BLaER1 (cell line): ENCODE measurements at regions not wholly inside any gene's neighbourhood (a gene's known extent, or its start where the extent isn't known, plus 50 kb on each side); places are given as distances from the start of the nearest gene placed in this dataset.

Experiments
- H3K27ac ChIP-seq: shearing (Covaris generic); formaldehyde crosslinking; 2 replicates; pipeline ENCODE4 v1.8.1; 2022
- H3K27me3 ChIP-seq: shearing (Covaris generic); formaldehyde crosslinking; 2 replicates; pipeline ENCODE4 v1.8.1; 2022
- H3K36me3 ChIP-seq: shearing (Covaris generic); formaldehyde crosslinking; 2 replicates; pipeline ENCODE4 v1.8.1; 2022
- H3K4me1 ChIP-seq: shearing (Covaris generic); formaldehyde crosslinking; 2 replicates; pipeline ENCODE4 v1.8.1; 2022
- H3K4me2 ChIP-seq: shearing (Covaris generic); formaldehyde crosslinking; 2 replicates; pipeline ENCODE4 v1.8.1; 2022
- H3K4me3 ChIP-seq: shearing (Covaris generic); formaldehyde crosslinking; 2 replicates; pipeline ENCODE4 v1.8.1; 2022
- H3K9ac ChIP-seq: shearing (Covaris generic); formaldehyde crosslinking; 2 replicates; pipeline ENCODE4 v1.8.1; 2022
- H3K9me3 ChIP-seq: shearing (Covaris generic); formaldehyde crosslinking; 2 replicates; pipeline ENCODE4 v1.8.1; 2022
- H4K20me1 ChIP-seq: shearing (Covaris generic); formaldehyde crosslinking; 2 replicates; pipeline ENCODE4 v1.8.1; 2022
- Cebpa-rat ChIP-seq: shearing (Covaris generic); IDR thresholded peaks from 2 replicates; pipeline ENCODE4 v1.8.1; 2022

- H3K27ac ChIP-seq: no peak overlapping the region
- H3K9ac ChIP-seq: no peak overlapping the region
These were observed 97.6 kb upstream of the RASGRP1 start for GRCh38 chr15:38662033-38662802.

DNA sequence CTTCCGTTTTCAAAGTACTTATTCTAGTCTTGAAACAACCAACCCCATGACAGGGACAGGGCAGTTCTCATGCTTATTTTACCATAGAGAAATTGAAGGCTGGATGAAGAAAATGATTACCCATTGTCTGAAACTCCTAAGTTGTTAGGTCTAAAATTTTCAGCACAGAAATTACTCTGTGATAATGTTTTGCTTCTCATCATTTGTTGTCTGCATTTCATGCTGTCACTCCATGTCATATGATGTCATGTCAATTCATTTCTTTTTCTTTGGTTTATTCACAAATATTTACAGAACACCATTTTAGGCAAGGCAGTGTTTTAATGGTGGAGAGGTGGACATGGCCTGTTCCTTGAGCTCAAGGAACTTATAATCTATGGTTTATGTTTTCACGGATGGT is 98.2 kb upstream of the RASGRP1 start:
- no peaks in the 10 kb centered on the region for H3K27me3 ChIP-seq
- H3K9me3 ChIP-seq: no peaks in the 10 kb centered on the region
- H3K4me1 ChIP-seq: peaks cover 24% of the 10 kb centered on the region
- no peaks in the 10 kb centered on the region for H3K36me3 ChIP-seq
- H3K9ac ChIP-seq: no peak overlapping the region
- H3K4me3 ChIP-seq: no peak overlapping the region
- H3K27ac ChIP-seq: no peak overlapping the region
- H4K20me1 ChIP-seq: no peaks in the 10 kb centered on the region
- TF ChIP-seq Cebpa-rat: no peak
- H3K4me2 ChIP-seq: no peak overlapping the region

More at GRCh38 chr15:38662033-38662802, 97.6 kb upstream of the RASGRP1 start:
- Histone ChIP-seq H3K9me3 (no peaks in the 10 kb centered on the region), H3K4me2 (no peak overlapping the region), H3K4me3 (no peak overlapping the region), H3K36me3 (no peaks in the 10 kb centered on the region), H3K27me3 (no peaks in the 10 kb centered on the region), H3K4me1 (peaks cover 22% of the 10 kb centered on the region), H4K20me1 (no peaks in the 10 kb centered on the region)
- no peak for TF ChIP-seq Cebpa-rat

- Histone ChIP-seq H3K27me3 (no peaks in the 10 kb centered on the region), H3K4me3 (no peak overlapping the region), H4K20me1 (no peaks in the 10 kb centered on the region), H3K4me1 (peaks cover 27% of the 10 kb centered on the region), H3K4me2 (no peak overlapping the region), H3K9me3 (no peaks in the 10 kb centered on the region), H3K27ac (no peak overlapping the region), H3K9ac (no peak overlapping the region), H3K36me3 (no peaks in the 10 kb centered on the region)
- TF ChIP-seq Cebpa-rat: no peak
These were observed 101.1 kb upstream of the RASGRP1 start for GRCh38 chr15:38665586-38666305.

DNA sequence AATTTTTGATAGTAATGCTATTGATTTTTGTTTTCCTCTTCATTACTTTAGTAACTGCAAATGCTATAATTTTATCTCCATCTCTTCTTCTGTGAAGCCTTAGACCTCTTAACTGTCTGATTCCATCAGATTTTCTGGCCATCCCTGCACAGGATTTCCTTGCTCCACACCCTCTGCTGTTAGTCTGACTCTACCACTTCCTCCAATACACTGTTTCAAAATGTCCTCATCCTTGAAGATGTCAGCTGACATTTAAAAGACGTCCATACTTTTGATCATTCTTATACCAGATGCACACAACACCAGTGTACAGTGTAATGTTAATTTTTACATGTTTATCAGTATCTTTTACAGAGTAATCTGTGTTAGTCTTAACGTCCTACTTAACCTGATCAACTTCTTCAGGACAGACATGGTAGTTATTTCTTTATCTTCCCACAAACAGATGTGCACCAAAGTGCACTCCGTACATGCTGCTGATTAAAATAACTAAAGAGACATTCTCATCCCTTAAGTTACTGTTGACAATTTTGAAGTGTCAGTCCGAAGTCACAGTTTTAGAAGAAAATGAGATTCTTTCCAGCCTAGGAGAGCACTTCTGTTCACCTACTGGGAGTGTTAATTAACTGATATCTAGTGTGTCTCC is 102.4 kb upstream of the RASGRP1 start:
- Histone ChIP-seq H3K9me3 (no peaks in the 10 kb centered on the region), H4K20me1 (no peaks in the 10 kb centered on the region), H3K36me3 (no peaks in the 10 kb centered on the region), H3K27me3 (no peaks in the 10 kb centered on the region), H3K4me3 (no peak overlapping the region), H3K4me2 (0 out of 2 replicates have a peak overlapping the region, but pooled peaks have one; percentile 5), H3K4me1 (peaks cover 38% of the 10 kb centered on the region), H3K9ac (no peak overlapping the region), H3K27ac (no peak overlapping the region)
- TF ChIP-seq Cebpa-rat: no peak

GRCh38 chr15:38667890-38668850 is 103.6 kb upstream of the RASGRP1 start:
- no peak overlapping the region for H3K4me2 ChIP-seq
- no peak overlapping the region for H3K9ac ChIP-seq
- H3K4me3 ChIP-seq: no peak overlapping the region
- no peaks in the 10 kb centered on the region for H3K36me3 ChIP-seq
- no peak overlapping the region for H3K27ac ChIP-seq
- H3K4me1 ChIP-seq: peaks cover 38% of the 10 kb centered on the region
- no peaks in the 10 kb centered on the region for H3K9me3 ChIP-seq
- H3K27me3 ChIP-seq: no peaks in the 10 kb centered on the region
- TF ChIP-seq Cebpa-rat: no peak
- H4K20me1 ChIP-seq: no peaks in the 10 kb centered on the region

- no peaks in the 10 kb centered on the region for H3K27me3 ChIP-seq
- no peaks in the 10 kb centered on the region for H3K36me3 ChIP-seq
- peaks cover 38% of the 10 kb centered on the region for H3K4me1 ChIP-seq
- no peaks in the 10 kb centered on the region for H4K20me1 ChIP-seq
- no peak overlapping the region for H3K27ac ChIP-seq
- H3K4me3 ChIP-seq: no peak overlapping the region
- H3K9ac ChIP-seq: no peak overlapping the region
- no peak overlapping the region for H3K4me2 ChIP-seq
- TF ChIP-seq Cebpa-rat: no peak
- no peaks in the 10 kb centered on the region for H3K9me3 ChIP-seq
These were observed 104.3 kb upstream of the RASGRP1 start for GRCh38 chr15:38668898-38669391.

DNA sequence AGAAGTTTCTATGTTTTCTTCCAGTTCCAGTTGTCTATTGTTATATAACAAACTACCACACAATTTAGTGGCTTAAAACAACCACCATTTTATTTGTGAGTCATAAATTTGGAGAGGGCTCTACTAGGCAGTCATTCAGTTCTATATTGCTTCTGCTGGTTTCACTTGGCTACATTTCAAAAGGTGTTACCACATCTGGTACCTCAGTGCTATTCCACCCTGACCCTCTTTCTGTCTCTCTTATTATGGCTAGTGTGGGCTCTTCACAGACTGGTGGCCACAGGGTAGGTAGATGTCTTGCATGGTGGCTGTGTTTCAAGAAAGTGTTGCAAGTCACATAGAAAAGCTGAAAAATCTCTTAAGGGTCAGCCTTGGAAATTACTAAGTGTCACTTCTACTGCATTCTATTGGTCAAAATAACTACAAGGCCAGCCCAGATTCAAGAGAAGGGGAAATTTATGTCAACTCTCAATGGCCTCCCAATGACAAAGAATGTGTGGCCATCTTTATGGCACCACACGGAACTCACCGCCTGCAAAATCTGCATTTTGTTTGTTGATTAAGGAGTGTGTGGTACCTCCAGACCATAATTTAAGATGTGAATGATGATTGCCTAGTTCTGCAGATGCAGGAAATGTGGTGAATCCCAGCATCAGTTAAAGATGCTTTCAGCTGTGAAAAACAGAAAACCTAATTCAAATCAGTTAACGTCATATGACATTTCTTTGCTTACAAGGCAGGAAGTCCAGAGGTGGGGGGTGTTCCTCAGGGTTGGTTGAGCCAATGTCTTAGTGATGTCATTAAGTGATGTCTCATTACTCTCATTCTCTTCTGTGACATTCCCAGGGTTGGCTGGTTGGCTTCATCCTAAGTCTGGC is 105.8 kb upstream of the RASGRP1 start:
- H3K27ac ChIP-seq: no peak overlapping the region
- no peaks in the 10 kb centered on the region for H3K27me3 ChIP-seq

GRCh38 chr15:38671006-38671387 is 106.4 kb upstream of the RASGRP1 start:
- TF ChIP-seq Cebpa-rat: no peak
- H3K4me3 ChIP-seq: no peak overlapping the region
- H4K20me1 ChIP-seq: no peaks in the 10 kb centered on the region
- H3K9me3 ChIP-seq: no peaks in the 10 kb centered on the region
- H3K36me3 ChIP-seq: no peaks in the 10 kb centered on the region
- H3K4me1 ChIP-seq: peaks cover 35% of the 10 kb centered on the region
- no peak overlapping the region for H3K9ac ChIP-seq
- no peak overlapping the region for H3K27ac ChIP-seq
- peak overlapping the region; percentile 52 for H3K4me2 ChIP-seq
- H3K27me3 ChIP-seq: no peaks in the 10 kb centered on the region

More for the DNA sequence above, 105.8 kb upstream of the RASGRP1 start:
- Histone ChIP-seq H3K9ac (no peak overlapping the region), H3K9me3 (no peaks in the 10 kb centered on the region), H3K4me2 (peak overlapping the region; percentile 52), H4K20me1 (no peaks in the 10 kb centered on the region), H3K36me3 (no peaks in the 10 kb centered on the region), H3K4me3 (no peak overlapping the region), H3K4me1 (peaks cover 35% of the 10 kb centered on the region)
- no peak for TF ChIP-seq Cebpa-rat
